Stimulated activated effector memory CD8-positive, alpha-beta T cell treated with anti-CD3 and anti-CD28 coated beads, Interleukin-12 subunit alpha, Interleukin-12 subunit beta, amount 100 ng/mL, for 72 hours (primary cell): ENCODE measurements at regions not wholly inside any gene's neighbourhood (a gene's known extent, or its start where the extent isn't known, plus 50 kb on each side); places are given as distances from the start of the nearest gene placed in this dataset.
"Not testable (repeated sequence)": the region's sequence is repeated elsewhere in the genome, so short reads cannot be mapped to it uniquely, and the experiment has no call there.

Source experiments
- ATAC-seq: fragments of 150-1000 bp; cut with Tn5 transposase; 2 replicates; pipeline ENCODE4 v1.10.0; 2021
- DNase-seq, 2 donors: peaks; one replicate each; pipeline ENCODE4 v3.0.0; 2021 to 2022; ENCODE audit warnings: low spot score in 2 of 2
- H3K27ac Mint-ChIP-seq: one replicate; pipeline ENCODE4 v1.8.0; 2022; ENCODE audit warnings: mild to moderate bottlenecking, mixed read lengths
- H3K36me3 Mint-ChIP-seq: one replicate; pipeline ENCODE4 v1.8.0; 2022; ENCODE audit warnings: mild to moderate bottlenecking, mixed read lengths
- H3K4me1 Mint-ChIP-seq: one replicate; pipeline ENCODE4 v1.8.0; 2022; ENCODE audit warnings: mixed read lengths
- H3K4me3 Mint-ChIP-seq: one replicate; pipeline ENCODE4 v1.8.0; 2022; ENCODE audit warnings: mild to moderate bottlenecking, mixed read lengths
- H3K9me3 Mint-ChIP-seq: one replicate; pipeline ENCODE4 v1.8.0; 2022; ENCODE audit warnings: mixed read lengths

DNA sequence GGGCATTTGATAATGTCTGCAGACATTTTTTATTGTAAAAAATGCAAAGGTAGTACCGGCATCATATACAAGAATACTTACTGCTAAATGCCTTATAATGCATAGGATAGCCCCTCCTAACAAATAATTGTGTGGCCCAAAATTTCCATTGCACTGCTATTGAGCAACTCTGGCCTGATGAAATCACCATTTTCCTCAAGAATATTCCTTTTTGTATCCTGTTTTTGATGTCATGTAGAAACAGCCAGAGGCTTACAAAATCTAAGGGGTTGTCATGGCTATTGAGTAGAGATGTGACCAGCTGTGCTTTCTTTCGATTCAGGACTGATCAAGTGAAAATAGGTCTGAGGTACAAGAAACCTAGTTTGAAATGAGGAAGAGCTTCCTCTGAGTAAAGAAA, 854.3 kb downstream of the KCNA4 start:
- no peak overlapping the region for H3K27ac Mint-ChIP-seq
- peaks cover 12% of the 10 kb centered on the region for H3K9me3 Mint-ChIP-seq
- ATAC-seq: no peak
- DNase-seq: no peak
- no peak overlapping the region for H3K4me3 Mint-ChIP-seq
- no peaks in the 10 kb centered on the region for H3K36me3 Mint-ChIP-seq
- H3K4me1 Mint-ChIP-seq: no peaks in the 10 kb centered on the region

DNA sequence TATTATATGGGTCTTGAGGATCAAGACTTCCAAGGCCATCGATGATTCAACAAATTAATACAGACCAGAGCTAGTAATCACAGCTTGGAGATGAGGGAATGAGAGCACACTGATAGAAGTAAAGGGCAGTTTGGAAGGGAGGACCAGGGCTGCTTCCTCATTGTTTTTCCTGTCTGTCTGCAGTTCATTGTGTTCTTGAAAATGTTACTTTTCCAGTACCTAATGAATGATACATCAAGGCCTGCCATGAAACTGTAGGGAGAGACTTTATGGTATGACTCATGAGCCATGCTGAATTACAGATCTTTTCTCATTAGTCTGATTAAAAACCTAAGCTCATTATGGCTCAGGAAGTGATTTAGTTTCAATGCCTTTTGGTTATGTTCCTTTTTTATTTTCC, 855.6 kb downstream of the KCNA4 start:
- H3K4me3 Mint-ChIP-seq: no peak overlapping the region
- no peaks in the 10 kb centered on the region for H3K4me1 Mint-ChIP-seq
- H3K36me3 Mint-ChIP-seq: no peaks in the 10 kb centered on the region
- H3K9me3 Mint-ChIP-seq: peaks cover 12% of the 10 kb centered on the region
- no peak for ATAC-seq
- DNase-seq: no peak
- H3K27ac Mint-ChIP-seq: no peak overlapping the region

DNA sequence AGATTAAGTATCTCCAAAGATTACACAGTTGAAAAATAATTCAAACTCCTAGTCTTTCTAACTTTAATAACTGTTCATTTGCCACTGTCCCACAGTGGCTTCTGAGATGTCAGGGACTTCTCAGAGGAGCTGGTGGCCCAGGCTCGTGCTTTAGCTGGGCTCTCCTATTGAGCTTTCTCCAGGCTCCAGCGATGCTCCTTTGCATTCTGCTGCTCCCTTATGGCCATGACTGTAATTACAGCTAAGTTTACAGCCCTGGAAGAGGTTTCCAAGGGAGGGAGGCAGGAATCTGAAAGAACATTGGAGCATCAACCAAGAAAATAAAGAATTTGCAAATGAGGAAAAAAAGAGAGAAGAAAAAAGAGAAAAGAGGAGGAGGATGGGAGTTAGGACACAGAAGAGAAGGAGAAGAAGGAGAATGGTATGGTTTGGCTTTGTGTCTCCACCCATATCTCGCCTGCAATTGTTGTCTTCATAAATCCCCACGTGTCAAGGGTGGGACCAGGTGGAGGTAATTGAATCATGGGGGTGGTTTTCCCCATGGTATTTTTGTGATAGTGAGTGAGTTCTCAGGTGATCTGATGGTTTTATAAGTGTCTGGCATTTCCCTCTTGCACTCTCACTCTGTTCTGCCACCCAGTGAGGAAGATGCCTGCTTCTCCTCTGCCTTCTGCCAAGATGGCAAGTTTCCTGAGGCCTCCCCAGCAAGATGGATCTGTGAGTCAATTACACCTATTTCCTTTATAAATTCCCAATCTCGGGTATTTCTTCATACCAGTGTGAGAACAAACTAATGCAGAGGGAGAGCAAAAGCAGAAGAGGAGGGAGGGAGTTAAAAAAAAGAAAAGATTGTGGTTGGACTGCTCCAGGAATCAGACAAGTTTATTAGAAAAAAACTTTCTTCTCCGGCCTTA, 857.0 kb downstream of the KCNA4 start:
- Mint-ChIP-seq H3K4me1 (no peaks in the 10 kb centered on the region), H3K36me3 (no peaks in the 10 kb centered on the region), H3K9me3 (peaks cover 9% of the 10 kb centered on the region), H3K27ac (no peak overlapping the region), H3K4me3 (no peak overlapping the region)
- ATAC-seq: no peak
- no peak for DNase-seq

DNA sequence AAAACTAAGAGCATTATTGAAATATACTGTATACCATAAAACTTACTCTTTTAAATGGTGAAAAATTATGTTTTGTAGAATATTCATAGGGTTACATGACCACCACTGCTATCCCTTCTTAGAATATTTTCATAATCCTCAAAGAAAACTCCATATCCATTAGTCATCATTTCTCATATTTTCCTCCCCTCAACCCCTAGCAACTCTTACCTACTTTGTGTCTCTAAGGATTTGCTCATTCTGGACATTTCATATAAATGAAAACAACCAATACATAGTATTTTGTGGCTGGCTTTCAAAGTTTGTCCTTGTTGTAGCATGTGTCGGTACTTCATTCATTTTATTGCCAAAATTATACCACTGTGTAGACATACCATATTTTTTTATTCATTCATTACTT, 863.8 kb downstream of the KCNA4 start:
- Mint-ChIP-seq H3K4me1 (no peaks in the 10 kb centered on the region), H3K4me3 (no peak overlapping the region), H3K9me3 (peaks cover 2% of the 10 kb centered on the region), H3K27ac (no peak overlapping the region), H3K36me3 (no peaks in the 10 kb centered on the region)
- no peak for ATAC-seq
- DNase-seq: no peak

DNA sequence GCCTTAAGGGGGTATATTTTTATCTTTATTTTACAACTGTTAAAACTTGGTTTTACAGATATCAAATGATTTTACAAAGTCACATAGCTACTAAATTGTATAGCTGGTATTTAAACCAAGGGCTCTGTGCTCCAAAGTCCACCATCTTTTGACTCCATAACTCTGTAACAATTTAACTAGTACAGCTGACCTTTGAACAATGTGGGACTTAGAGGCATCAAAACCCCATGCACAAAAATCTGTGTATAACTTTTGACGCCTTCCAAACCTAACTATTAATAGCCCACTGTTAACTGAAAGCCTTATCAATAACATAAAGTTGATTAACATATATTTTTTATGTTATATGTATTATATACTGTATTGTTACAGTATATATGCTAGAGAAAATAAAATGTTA, 874.3 kb downstream of the KCNA4 start:
- not testable (repeated sequence) for H3K27ac Mint-ChIP-seq, H3K36me3 Mint-ChIP-seq, DNase-seq, H3K4me1 Mint-ChIP-seq, H3K4me3 Mint-ChIP-seq, ATAC-seq
- H3K9me3 Mint-ChIP-seq: peaks cover 13% of the 10 kb centered on the region

DNA sequence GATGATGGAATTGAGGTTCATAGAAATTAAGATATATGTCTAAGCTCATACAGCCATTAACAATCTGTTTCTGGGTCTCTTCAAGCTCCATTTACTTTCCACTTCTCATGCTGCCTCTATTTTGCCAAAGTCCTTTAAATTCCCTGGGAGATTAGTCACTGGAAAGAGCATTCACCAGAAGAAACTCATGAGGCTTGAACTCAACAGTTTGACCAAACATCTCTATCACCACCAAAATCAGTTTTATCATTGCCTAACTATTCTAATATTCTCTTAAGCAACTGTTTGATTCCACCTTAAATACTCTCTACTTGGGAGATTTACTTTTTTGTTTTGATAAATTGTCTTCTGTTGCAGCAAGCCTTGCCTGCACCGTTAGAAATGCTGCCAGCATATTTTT, 881.3 kb downstream of the KCNA4 start:
- Mint-ChIP-seq H3K9me3 (peaks cover 13% of the 10 kb centered on the region), H3K36me3 (no peaks in the 10 kb centered on the region), H3K27ac (no peak overlapping the region)

DNA sequence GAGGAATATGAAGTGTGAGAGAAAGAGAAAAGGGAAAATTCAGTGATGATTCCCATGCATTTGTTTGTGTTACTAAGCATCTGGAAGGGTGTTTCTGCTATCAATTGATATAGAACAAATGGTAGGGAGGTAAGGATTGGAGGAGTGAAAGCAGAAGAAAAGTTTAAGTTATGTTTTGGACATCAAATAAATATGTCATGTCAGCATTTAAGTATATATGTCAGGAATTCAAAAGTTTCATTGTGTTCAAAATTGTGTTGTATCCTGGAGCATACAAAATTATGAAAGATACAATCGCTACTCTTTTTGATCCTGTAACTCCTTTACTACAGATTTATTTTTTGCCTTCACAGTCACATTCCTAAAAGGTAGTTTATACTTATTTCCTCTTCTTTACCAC, 885.8 kb downstream of the KCNA4 start:
- H3K36me3 Mint-ChIP-seq: no peaks in the 10 kb centered on the region
- no peak overlapping the region for H3K27ac Mint-ChIP-seq
- no peak overlapping the region for H3K4me3 Mint-ChIP-seq
- no peaks in the 10 kb centered on the region for H3K4me1 Mint-ChIP-seq
- peaks cover 14% of the 10 kb centered on the region for H3K9me3 Mint-ChIP-seq
- ATAC-seq (no peak), DNase-seq (no peak)

More for the DNA sequence above, 881.3 kb downstream of the KCNA4 start:
- ATAC-seq (no peak), DNase-seq (no peak)
- Mint-ChIP-seq H3K4me3 (no peak overlapping the region), H3K4me1 (no peaks in the 10 kb centered on the region)

DNA sequence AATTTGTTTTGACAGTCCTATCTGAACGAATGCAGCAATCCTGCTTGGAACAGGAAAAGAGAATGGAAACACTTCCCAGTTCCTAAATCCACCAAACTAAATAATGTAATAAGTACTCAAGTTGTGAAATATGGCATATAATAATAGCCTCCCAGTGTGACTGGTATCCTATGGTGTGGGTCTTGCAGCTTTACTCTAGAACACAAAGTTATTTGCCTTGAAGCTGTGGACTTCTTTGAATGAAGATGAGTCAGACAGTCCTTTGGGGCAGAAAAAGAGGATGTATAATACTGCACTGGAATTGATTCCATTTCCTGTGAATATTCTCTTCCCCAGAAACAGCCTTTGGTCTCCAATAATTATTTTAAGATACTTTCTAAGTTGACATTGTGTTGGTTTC, 887.0 kb downstream of the KCNA4 start:
- Mint-ChIP-seq H3K9me3 (peaks cover 17% of the 10 kb centered on the region), H3K4me1 (no peaks in the 10 kb centered on the region), H3K4me3 (no peak overlapping the region), H3K27ac (no peak overlapping the region), H3K36me3 (no peaks in the 10 kb centered on the region)
- DNase-seq: no peak
- ATAC-seq: no peak

DNA sequence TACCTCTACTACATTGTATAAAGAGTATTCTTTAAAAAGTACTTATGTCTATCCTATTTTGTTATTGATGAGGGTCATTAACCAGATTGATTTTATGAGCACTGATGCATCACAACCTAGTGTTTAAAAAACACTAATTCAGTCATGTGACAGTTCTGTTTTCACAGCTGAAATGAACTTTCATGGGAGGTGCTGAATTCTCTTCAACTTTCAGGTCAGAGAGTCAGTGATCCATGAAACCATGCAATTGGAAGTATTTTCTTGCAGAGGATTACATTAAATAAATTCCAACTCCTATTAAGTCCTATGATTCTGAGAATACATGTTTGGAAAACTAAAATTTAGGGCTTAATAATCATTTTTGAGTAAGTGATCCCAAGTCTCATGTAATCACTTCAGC, 889.4 kb downstream of the KCNA4 start:
- ATAC-seq (no peak), DNase-seq (no peak)
- no peak overlapping the region for H3K27ac Mint-ChIP-seq
- H3K4me3 Mint-ChIP-seq: no peak overlapping the region
- H3K9me3 Mint-ChIP-seq: peaks cover 27% of the 10 kb centered on the region
- no peaks in the 10 kb centered on the region for H3K36me3 Mint-ChIP-seq
- H3K4me1 Mint-ChIP-seq: no peaks in the 10 kb centered on the region

DNA sequence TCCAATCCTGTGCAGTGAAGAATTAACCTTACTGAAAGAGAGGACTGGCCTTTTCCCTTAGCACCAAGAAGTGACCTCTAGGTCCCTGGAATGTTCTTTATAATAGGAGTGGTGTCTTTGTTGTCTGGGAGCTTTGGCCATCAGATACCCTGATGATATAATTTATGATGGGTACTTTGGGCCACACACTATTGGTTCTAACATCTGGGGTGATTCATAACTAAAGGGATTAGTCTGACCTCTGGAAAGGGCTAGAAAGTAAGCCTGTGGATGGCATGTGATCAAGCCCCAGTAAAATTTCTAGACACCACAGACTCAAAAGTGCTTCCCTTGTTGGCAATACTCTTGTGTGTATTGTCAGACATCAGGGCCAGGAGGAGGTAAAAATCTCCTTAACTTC, 891.2 kb downstream of the KCNA4 start:
- no peak overlapping the region for H3K27ac Mint-ChIP-seq
- DNase-seq (no peak), ATAC-seq (no peak)
- peaks cover 20% of the 10 kb centered on the region for H3K9me3 Mint-ChIP-seq
- no peaks in the 10 kb centered on the region for H3K4me1 Mint-ChIP-seq
- no peaks in the 10 kb centered on the region for H3K36me3 Mint-ChIP-seq
- H3K4me3 Mint-ChIP-seq: no peak overlapping the region

DNA sequence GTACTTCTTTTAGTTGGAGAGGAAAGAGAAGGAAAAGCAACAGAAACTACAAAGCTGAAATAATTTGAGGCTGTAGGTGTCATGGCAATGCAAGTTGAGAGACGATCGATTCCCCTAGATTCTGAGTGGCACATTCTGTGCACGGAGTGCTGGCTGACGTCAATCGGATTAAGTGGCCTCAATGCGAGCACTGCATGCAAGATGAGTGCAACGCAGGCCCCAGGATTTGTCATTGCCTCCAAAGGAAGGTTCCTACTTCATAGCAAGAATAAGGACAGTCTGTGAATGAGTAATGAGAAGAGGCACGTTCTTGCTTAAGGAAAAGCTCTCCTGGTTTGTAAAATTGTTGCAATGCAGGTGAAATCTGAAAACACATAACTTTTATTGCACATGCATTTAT, 892.4 kb downstream of the KCNA4 start:
- H3K27ac Mint-ChIP-seq: no peak overlapping the region
- H3K36me3 Mint-ChIP-seq: no peaks in the 10 kb centered on the region
- peaks cover 19% of the 10 kb centered on the region for H3K9me3 Mint-ChIP-seq
- no peak overlapping the region for H3K4me3 Mint-ChIP-seq
- ATAC-seq: no peak
- H3K4me1 Mint-ChIP-seq: no peaks in the 10 kb centered on the region
- DNase-seq: no peak

DNA sequence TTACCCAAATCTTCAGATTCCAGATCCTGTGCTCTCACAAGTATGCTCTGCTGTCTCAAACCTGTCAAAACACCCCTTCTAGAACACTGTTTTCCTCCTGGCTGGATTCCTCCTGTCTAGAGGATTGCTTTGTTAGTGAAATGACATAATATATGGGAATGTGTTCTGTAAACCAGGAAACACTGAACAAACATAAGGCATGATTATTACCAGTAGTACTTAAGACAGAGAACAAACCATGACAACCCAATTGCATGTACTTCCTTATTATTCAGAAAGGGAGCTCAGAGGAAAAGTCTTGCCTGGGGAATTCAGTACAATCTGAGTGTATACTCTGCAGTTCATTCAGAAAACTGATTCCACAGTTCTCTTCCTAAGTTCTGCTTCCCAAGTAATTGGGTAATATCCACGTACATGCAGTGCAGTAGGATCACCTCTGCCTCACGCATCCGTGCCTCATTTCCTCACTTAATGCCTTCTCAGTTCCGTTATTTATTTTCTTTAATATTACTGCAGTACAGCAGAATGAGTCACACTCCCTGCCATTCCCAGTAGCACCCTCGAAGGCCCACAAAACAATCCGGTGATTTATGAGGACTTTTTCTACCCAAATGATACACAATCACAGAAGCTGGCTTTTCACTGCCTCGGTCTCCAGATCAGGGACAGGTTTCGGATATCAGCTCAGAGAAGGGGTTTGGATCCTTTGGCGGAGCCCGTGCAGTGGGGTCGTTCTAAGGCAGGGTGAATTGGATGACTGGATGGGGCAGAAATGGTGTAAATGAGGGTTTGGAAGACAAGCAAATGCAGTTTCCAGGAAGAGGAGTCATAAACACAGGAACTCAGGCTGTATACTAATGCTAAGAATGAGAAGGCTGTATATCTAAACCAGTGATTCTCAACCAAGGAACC, 896.9 kb downstream of the KCNA4 start:
- DNase-seq (no peak), ATAC-seq (no peak)
- H3K4me3 Mint-ChIP-seq: no peak overlapping the region
- no peak overlapping the region for H3K27ac Mint-ChIP-seq
- no peaks in the 10 kb centered on the region for H3K4me1 Mint-ChIP-seq
- H3K36me3 Mint-ChIP-seq: no peaks in the 10 kb centered on the region
- H3K9me3 Mint-ChIP-seq: peaks cover 21% of the 10 kb centered on the region

DNA sequence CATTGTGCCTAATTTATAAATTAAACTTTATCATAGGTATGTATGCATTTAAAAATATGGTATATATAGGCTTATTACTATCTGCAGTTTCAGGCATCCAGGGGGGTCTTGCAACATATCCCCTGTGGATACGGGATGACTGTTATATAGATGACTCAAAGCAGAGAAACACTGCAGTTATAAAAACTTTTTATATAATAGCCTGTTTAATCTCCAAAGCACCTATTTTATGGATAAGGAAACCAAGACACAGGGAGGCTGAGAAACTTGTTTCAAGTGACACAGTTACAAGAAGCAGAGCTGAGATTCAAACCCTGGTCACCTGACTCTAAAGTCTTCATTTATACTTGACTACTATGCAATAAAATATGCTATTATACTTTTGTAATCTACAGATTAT, 897.7 kb downstream of the KCNA4 start:
- DNase-seq (no peak), ATAC-seq (no peak)
- Mint-ChIP-seq H3K4me1 (no peaks in the 10 kb centered on the region), H3K9me3 (peaks cover 17% of the 10 kb centered on the region), H3K36me3 (no peaks in the 10 kb centered on the region), H3K27ac (no peak overlapping the region), H3K4me3 (no peak overlapping the region)

DNA sequence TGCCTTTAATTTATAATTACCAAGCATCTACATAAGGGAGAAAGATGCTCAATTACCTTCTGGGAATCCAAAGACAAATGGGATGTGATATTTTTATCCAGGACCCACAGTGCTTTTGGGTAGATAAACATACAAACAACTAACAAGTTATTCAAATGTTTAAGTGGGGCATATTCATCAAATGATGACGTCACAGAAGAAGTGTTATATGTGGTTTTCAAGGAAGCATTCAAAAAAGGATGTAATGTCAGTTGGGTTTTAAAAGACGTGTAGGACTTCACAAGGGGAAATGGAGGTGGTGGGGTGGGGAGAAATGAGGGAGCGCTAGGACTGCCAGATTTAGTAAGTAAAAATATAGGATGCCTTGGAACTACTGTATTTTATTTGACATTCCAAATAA, 915.9 kb downstream of the KCNA4 start:
- H3K27ac Mint-ChIP-seq: no peak overlapping the region
- ATAC-seq (no peak), DNase-seq (no peak)
- H3K36me3 Mint-ChIP-seq: no peaks in the 10 kb centered on the region
- H3K4me1 Mint-ChIP-seq: no peaks in the 10 kb centered on the region
- H3K9me3 Mint-ChIP-seq: peaks cover 25% of the 10 kb centered on the region
- no peak overlapping the region for H3K4me3 Mint-ChIP-seq

DNA sequence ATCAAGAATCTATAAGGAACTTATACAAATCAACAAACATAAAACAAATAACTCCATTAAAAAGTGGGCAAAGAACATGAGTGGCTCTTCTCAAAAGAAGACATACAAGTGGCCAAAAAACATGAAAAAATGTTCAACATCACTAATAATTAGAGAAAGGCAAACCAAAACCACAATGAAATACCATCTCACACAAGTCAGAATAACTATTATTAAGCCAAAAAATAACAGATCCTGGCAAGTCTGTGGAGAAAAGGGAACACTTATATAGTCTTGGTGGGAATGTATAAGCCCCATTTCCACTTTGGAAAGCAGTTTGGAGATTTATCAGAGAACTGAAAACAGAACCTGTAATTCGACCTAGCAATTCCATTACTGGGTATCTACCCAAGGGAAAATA, 921.0 kb downstream of the KCNA4 start:
- Mint-ChIP-seq H3K27ac (no peak overlapping the region), H3K4me3 (no peak overlapping the region), H3K9me3 (peaks cover 21% of the 10 kb centered on the region), H3K4me1 (no peaks in the 10 kb centered on the region), H3K36me3 (no peaks in the 10 kb centered on the region)
- DNase-seq (no peak), ATAC-seq (no peak)
